Myocyte (in vitro differentiated cells): ENCODE measurements at regions not wholly inside any gene's neighbourhood (a gene's known extent, or its start where the extent isn't known, plus 50 kb on each side); places are given as distances from the start of the nearest gene placed in this dataset.

Experiments
- DNase-seq: peaks from one replicate; pipeline ENCODE4 v3.0.0-alpha.2; 2012; ENCODE audit warnings: low read depth

DNA sequence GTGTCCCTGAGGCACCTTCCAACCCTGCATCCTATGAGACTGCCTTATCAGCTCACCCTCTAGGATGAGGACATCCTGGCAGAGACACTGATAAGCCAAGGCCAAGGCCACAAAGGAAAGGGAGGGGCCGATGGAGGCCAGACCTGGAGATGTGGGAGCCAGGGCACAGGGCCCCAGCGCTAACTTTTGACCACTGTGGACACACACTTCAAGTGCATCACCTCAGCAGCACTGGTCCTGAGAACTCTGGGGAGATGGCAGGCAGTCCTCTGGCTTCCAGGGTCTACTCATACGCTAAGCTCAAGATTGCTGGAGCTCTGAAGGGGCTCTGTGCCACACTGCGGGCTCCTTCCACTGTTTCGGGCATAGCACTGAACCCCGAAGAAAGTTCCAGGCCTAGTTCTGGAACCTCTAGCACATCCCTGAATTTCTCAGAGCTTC lies 100.2 kb upstream of the ID2 start:
- no peak for DNase-seq

DNA sequence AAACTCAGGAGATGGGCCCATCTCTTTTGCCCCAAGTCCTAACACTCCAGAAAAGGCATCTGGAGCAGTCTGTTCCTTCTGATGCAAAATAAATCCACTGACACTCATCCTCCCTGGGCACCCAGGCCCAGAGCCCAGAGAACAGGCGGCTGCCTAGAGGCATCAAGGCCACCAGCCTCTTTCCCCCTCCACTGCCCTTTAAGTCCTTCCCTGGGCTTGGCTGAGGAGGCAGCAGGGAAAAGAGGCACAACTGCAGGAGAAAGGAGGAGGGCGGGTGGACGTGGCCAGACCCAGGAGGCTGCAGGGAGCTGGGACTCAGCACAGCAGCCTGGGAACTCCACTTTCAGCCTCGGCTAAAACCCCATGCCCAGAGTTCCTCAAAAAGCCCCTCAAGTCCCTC lies 99.7 kb upstream of the ID2 start:
- no peak for DNase-seq

DNA sequence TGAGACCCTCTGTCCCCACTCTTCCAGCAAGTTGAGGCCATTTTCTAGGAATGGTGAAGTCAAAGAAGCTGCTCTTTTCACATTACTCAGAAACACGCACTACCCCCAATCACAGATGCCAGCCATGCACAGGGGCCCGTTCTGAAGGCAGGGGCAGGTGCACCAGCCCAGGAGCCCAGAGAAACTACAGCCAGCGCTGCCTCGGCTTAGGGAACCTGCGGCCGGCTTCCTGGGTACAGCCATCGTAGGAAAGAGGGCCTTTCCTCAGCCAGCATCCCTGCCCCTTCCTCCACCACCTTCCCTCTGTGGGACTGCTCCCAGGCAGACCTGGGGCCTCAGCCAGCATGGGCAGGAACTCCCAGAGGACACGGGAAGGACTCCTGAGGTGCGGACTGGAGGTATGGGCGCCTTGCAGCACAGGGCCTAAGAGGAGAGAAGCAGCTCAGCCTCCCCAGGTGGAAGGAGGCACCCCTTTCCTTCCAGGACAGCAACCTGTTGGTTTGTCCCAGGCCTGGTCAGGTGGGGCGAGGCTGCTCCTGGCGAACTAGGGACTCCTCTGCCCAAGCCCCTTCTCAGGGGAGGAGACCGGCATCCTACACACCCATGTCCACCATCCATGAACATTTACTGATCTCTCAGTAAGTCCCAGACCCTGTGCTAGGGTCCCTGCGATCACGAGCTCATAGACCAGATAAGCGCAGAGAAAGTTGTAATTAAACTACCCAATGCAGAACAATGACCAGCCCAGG lies 99.0 kb upstream of the ID2 start:
- DNase-seq: no peak

DNA sequence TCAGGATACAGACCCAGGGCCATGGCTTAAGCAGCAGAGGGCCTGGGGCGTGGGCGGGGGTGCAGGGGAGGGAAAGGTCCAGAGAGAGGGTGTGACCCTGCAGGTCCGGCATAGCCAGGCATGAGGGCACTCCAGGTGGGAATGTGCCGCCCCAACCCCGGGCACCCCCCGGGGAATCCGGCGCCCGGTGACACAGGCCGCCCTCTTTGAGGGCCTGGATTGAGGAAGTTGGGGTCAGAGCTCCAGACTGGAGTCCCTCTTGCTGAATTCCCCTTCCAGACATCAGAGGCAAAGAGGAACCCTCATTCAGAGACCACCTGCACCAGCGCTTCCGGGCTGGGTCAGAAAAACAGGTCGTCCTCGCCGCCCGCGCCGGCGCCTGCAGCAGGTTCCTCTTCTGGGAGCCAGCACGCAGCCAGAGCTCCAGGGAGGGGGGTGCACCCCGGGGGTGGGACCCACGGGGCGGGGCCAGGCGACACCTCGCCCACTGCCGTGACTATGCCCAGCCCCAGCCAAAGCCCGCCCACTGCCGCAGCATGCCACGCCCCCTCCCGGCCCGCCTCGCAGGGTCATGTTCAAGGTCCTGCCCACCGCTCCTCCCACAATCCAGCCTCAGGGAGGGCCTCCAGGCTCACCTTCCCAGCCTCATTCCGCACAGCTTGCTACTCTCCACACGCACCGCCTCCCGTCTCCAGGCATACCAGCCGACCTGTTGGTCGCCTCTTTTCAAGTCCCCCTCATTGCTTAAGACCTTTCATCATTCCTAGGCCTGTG lies 98.3 kb upstream of the ID2 start:
- DNase-seq: no peak

DNA sequence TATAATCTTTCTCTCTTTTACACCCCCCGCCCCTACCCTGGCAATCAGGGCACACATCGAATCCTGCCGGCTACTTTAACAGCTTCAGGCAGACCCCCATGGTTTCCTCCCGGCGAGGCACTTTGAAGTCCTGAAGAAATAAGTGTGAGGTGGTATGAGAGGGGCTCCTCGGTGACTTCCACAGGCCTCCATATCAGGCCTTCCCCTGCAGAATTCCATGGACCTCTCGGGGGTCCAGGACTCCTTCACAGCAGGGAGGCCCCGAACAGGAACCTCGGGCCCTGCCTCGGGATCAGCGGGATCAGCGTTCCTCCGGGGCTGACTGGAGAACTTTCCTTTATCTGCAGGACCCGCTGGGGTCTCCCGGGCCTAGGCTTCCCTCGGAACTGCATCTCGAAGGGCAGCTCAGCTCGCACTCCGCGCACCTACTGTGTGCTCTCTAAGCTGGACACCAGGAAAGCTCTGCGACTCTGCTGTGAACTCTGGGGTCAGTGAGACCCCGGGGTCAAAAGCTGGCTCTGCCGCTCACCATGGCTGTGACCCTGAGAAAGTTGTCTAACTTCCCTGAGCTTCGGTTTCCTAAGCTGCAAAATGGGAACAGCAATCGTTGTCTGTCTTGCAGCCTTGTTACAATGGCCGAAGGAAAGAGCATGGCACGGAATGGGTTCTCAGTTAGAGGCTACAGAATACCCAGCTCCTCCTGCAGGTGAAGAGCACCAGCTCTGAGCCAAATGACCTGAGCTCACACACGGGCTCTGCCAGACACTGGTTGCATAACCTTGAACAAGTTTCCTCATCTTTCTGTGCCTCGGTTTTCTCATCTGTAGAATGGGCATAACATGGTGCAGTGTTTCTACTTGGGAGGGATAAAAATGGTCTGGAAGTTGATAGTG lies 97.4 kb upstream of the ID2 start:
- DNase-seq: no peak

DNA sequence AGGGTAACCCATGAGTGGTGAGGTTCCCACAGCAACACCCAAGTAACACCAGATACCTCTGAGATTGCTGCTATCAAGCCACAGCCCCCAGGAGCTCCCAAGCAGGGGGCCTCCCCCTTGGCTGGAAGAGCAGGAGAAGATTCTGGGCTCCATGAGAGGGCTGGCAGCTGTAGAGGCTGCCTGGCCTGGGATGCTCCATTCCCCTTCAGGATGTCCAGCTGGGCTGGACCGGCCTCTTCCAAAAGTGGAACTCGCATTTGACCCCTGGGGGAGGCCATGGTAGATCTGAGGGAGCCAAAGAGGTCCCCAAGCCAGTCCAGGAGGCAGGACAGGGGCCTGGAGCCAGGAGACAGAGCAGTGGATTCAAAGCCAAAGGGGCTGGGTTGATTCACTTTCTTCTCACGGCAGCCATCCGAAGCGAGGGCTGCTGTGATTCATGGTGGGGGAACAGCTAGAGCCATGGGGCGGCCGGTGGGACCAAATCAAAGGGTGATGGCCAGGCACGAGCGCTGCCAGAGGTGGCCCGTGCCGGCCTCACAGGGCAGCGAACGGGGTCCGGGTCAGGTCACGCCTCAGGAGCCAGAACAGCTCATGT lies 95.3 kb upstream of the ID2 start:
- no peak for DNase-seq

DNA sequence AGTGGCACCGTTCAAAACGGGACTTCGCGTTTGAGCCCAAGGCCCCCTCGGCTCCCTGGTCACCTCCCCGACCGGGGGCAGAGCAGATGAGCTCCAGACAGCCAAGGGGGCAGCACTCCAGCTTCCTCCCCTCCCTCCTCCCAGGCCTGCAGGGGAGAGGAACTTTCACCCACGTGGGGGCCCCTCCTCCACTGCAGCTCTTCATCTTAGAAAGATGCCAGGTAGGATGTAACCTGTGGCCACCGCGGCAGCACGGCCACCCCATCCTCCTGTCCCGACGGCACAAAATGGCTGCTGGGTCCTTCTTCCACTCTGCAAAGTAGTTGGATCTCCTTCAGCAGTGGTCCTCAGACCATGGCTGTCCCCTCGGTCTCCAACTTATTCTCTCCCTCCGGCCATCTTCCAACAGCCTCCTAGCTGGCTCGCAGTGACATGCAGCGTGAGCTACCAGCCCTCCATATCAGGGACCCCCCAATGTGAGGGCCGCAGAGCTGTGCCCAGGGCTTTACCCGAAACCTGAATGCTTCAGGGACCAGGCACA lies 94.5 kb upstream of the ID2 start:
- DNase-seq: no peak

DNA sequence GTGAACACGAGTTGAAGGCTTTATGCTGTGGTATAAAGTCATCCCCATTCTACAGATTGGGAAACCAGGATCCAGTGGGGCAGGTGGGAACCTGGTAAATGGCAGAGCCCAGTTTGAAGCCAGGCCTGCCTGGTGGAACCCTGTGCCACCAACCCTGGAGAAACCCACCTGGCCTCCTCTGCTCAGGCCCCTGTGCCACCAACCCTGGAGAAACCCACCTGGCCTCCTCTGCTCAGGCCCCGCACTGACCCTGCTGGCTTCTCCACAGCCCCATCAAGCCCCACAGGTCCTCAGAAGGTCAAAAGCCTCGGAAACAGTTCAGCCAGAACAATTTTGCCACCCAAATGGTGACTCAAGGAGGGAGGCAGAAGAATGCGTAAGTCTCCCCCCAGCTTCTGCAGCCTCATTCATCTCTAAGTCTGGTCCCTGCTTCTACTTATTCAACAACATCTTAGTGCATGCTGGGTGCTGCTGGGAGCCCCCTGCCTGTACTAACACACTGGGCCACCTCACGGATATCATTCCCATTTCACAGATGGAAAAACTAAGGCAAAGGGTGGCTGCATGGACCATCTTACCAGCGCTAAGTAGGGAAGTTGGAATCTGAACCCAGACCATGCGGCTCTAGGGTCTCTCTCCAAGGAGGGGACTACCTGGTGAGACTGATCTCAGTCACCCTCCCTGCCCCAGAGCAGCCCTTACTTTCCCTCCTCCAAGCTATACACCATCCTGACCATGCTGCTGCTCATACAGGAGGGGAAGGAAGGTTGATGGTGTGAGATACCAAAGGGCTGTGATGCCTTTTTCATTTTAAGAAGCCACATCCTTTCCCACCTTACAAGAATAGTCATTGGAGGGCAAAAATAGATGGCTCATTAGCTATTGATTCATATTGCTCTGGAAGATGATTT lies 93.7 kb upstream of the ID2 start:
- no peak for DNase-seq

DNA sequence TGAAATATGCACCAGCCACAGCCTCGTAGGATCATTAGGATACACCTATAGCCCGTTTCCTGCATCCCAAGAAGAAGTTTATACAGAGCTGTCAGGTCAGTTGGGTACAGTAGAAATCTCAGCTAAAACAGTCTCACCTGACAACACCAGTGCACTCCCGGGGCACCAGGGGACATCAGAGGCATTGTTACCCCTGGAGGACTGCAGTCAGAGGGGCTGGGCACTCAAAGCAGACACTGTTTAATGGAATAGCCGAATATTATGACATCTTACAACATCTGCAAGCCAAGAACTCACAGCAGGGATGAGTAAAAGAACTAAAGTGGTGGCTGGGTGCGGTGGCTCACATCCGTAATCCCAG lies 93.0 kb upstream of the ID2 start:
- DNase-seq: no peak

DNA sequence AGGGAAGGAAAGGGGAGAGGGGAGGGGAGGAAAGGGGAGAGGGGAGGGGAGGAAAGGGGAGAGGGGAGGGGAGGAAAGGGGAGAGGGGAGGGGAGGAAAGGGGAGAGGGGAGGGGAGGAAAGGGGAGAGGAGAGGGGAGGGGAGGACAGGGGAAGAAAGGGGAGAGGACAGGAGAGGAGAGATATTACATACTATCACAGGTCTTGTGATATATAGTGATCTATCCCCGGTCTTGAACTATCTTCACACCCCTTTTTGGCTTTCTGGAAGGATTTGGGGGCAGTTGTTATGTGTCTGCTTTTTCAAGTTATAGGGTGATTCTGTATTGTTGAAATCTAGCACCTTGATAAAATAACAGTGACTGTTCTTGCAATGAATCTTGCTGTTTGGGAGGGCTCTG lies 92.1 kb upstream of the ID2 start:
- no peak for DNase-seq

DNA sequence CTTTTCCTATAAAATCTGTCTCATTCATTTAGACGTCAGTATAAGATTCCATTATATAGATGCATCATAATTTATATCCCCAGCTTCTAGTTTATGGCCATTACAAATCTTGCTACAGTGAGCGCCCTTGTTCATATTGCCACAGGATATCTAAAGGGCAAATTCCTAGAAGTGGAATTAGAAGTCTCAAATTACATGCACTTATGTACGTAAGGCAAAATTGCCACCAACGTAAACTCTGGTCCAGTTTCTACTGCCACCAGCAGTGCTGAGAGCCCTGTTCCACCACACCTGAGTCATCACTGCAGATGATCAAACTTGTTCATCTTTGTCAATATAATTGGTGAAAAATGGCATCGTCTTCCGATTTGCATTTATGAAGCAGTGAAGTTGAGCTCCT lies 90.9 kb upstream of the ID2 start:
- DNase-seq: no peak

DNA sequence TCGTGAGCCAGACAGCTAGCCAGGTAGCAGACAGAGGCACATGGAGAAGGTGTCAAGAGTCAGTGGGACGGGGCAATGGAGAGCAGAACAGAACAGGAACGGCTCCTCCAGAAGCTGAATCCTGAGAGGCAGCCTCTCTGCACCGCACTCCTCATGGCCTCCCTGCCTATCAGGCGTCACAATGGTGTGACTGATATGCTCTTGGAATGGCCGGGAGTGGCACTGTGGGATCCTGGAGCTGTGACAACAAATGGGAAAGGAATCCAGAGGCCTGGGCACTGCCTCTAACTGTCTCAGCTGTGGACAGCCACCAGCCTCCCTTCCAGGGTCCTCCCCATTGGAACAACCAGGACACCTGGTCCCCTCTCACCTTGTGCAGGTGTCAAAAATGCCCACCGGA lies 89.1 kb upstream of the ID2 start:
- DNase-seq: peak; percentile 78

DNA sequence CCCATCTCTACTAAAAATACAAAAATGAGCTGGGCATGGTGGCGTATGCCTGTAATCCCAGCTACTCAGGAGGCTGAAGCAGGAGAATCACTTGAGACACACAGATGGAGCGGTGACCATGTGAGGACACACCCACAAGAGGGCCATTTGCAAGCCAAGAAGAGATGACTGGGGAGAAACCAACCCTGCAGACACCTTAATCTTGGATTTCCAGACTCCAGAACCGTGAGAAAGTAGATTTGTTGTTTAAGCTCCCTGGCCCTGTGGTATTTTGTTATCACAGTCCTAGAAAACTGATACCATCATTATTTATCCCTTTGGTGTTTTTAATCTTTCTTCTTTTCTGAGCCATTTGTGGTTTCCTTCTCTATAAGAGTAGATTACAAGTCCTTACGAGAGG lies 88.6 kb upstream of the ID2 start:
- no peak for DNase-seq

DNA sequence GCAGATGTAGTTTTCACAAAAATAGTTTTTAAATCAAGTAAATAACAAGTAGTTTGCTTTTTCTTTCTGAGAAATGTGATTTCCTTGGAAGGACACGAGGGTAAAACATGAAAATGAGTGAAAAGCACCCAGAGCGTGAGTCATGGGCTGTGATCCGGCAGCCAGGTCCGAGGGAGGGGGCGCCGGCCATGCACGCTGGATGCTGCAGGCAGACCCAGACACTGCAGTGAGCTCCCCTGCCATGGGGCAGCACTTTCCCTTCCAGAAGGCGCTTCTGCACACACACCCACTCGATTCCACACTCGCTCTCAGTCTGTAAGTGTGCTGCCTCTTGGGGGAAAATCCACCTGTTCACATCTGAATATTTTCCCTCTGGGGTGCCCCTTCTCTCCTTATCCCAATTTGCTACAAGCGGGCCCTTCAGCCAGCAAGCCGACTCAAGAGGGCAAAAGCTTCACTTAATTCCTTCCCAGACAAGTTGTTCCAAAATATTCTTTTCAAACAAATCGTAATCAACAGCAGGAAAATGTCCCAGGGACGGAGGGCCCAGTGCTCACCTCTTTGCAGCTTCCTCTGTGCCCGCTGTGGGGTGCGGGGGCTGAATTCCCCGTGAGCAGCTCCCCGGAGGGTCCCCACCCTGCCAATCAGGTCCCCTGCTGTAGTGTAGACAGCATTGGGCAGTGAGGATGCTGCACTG lies 87.0 kb upstream of the ID2 start:
- DNase-seq: no peak

DNA sequence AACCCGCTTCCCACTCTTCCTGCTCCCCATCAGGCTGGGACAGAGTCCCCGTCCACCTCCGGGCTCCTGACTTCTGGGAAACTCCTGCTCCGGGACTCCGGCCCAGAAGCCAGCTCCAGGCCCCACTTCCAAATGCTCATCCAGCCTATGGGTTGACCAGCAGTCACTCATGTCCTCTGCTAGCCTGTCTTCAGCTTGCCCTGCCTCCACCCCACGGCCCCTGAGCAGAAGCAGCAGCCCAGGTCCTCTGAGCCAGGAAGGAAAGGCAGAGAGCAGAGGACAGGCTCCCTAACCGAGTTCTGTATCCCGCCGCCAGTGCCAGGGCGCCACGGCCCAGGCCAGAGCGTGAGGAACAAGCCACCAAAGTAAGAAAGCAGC lies 86.4 kb upstream of the ID2 start:
- no peak for DNase-seq

DNA sequence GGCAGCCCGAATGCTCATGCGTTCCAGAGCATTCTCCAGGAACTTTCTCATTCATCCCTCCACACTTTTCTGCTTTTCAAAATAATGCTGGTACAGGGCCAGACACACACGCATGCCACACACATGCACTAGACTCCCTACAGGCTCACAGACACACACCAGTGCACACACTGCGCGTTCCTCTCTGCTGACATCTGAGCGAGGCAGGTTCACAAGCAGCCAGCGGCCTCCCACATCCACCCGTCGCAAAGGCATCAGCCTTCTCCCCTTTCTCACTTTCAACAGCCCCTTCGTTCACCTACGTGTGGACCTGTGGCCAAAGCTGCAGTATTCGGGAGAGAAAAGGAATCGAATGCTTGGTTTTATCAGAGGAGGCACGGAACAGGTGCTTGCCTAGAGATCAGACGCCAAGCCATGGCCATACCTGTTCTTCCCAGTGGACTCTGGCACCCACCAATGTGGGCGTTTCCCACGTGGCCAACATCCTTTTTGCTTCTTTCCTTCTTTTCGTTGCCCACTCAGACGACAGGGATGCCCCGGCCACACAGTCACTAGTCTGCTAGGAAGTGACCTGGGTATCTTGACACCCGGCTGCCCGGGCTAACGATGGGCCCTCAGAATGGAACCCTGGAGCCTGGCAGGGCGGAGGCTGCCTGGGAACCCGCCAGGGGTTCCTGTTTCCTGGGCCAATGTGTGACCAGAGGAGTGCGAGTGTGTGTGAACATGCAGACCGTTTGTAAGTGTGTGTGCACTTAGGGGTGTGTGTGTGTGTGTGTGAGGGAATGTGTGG lies 85.8 kb upstream of the ID2 start:
- no peak for DNase-seq

DNA sequence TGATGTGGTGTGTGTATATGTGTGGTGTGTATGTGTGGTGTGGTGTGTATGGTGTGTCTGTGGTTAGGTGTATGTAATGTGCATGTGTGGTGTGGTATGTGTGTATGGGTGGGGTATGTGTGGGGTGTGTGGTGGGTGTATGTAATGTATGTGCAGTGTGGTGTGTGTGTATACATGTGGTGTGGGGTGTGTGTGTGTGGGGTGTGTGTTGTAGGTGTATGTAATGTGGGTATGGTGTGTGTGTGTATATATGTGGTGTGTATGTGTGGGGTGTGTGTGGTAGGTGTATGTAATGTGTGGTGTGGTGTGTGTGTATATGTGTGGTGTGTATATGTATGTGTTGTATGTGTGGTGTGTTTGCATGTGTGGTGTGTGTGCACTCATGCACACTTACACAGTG lies 84.8 kb upstream of the ID2 start:
- DNase-seq: no peak

DNA sequence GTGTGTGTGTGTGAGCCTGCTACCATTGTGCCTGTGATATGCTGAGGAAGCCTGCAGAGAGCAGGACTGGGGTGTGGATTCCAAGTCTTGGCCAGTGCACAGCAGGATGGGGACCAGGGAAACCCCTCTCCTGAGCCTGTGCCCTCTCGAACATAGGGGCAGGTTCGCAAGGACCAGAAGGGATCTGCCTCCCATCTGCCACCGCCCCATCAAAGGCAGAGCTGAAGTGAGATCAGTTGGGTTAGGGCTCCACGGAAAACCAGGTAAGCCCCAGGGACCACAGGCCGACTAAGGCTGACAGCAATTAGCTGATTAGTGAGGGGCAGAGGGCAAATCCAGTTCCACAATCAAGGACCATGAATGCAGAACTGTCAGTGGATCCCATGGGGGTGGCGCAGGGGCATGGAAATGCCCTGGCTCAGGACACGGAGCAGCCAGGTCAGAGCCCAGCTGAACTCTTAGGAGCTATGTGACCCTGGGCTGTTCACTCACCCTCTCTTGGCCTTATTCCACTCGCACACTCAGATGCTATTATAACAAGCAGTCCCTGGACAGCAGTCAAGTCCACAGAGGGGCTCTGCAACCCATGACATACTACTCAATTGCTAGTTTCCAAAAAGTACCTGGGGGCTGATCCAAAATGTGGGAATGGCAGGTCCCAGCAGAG lies 84.2 kb upstream of the ID2 start:
- DNase-seq: no peak
